HG02852 (cell line): ENCODE measurements at regions not wholly inside any gene's neighbourhood (a gene's known extent, or its start where the extent isn't known, plus 50 kb on each side); places are given as distances from the start of the nearest gene placed in this dataset.
A peak's percentile ranks its signal among the peaks of the same experiment; 100 is the strongest.
"Not testable (repeated sequence)": the region's sequence is repeated elsewhere in the genome, so short reads cannot be mapped to it uniquely, and the experiment has no call there.

ENCODE experiments used
- ATAC-seq: cut with Tn5 transposase; IDR thresholded peaks from one replicate; pipeline ENCODE4 v1.9.1; 2021; ENCODE audit warnings: mild to moderate bottlenecking, moderate library complexity; ENCODE audit not compliant: unreplicated experiment

DNA sequence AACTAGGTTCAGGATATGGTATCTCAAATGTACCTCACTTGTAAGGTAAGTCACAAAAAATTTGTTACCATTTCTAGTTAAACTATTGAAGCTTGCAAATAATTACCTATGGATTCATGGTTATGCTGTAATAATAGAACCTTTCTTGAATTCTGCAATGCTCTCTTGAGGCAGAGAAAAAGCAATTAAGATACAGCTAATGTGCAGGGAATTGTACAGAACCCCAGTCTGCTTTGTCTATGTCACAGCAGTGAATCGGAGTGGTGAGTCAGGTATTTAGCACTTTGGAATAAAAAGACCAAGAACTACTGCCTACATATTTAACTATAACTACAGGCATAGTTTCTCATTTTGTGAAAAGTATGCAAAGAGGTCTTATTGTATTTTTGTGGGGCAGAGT lies 228.7 kb upstream of the GOT2 start:
- ATAC-seq = no peak

DNA sequence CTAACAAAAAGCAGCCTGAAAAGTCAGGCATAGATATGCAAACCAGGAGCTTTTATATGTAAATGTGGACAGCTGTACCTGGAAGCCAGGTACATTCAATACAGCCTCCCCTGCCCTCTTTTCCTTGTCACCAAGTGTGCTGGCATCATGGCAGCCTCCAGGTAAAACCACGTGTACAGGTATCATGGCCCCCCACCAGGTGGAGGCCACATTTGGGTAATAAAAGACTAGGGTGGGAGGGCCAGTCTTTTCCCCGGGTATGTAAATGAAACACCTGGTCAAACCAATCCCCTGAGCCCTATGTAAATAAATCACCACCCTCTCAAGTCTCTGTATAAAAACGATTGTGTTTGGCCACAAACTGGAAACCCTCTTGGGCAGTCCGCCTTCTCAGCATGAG lies 226.4 kb upstream of the GOT2 start:
- ATAC-seq = no peak

DNA sequence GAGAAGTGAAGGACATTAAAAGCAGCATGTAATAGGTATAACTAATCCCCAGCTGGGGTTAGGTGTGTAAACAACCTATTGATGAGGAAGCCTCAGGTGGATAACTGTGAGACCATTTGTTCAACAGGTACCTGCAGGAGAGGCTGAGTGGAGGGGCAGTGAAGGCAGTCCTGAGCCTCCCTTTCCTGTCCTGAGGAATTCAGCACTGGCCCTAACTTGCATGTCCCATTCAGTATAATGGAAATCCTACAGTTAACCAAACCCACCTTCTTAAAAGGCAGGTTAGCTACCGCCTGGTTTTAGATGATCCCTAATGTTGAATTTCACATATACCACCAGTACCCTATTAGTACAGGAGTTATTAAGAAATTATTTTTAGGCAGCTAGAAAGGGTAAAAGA lies 225.9 kb upstream of the GOT2 start:
- ATAC-seq = no peak

DNA sequence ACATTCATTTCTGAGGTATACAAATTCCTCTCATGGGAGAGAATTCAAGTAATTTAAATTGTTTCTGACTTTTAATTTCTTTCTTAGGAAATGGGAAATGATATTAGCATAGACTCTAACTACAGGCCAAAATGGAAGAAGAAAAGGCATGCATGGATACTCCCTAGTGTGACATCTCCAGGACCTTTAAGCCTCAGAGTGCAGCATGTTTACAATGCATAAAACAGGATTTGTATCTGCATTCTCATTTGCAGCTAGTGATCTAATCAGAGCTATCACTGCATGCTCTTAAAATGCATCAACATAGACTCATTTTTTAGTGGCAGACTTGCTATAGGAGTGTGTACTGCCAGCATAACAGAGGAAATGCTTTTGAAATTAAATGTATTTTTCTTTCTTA lies 224.6 kb upstream of the GOT2 start:
- no peak for ATAC-seq

DNA sequence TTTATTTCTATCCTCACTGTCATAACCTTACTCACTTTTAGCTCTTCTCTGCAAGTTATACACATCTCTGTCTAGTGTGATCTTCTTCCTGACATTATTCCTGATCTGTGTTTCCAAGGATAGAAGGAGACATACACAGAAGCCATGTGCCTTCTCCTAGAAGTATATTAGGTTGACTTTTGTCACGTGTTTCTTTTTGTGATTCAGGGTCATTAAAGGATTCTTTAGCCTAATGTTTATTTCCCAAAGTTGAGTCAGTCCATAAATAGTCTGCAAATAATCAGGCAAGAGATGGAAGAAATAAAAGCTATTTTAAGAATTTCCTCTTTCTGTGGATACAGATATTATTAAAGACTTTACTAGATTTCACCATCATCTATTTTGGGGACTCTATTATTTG lies 214.1 kb upstream of the GOT2 start:
- no peak for ATAC-seq

DNA sequence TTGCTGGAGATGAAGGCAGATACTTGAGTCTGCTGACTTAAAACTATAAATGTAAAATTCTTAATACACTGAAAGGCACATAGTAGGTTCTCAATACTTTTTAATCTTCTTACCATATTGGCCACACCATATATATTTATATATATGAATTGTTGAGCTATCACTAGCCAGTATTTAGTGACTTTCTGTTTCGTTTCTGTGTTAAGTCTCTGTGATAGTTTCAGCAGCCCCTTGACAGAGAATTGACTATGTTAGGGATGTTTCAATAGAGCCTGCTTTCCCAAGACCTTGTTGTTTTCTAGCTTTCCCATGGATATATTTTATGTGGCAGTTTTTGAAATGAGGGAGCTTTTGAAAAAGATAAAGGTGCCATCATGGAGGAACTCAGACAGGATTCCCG lies 206.5 kb upstream of the GOT2 start:
- peak; percentile 53 for ATAC-seq

DNA sequence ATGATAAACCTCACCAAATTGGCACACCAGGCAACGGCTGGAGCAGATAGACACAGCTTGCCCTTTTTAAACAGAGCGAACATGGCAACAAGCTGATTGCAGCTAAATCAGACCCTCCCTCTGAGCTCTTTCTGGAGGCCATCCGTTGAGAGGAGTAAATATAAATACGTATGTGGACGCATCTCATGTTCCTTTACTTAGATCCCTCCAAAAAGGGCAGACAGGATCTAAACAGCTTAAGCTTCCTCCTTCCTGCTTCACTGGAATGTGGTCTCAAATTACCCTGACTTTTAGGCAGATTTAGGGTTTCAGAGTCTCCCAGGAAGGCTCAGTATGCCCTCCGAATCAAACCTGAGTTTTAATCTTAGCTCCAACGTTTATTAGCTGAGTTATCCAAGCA lies 204.7 kb upstream of the GOT2 start:
- ATAC-seq = no peak

DNA sequence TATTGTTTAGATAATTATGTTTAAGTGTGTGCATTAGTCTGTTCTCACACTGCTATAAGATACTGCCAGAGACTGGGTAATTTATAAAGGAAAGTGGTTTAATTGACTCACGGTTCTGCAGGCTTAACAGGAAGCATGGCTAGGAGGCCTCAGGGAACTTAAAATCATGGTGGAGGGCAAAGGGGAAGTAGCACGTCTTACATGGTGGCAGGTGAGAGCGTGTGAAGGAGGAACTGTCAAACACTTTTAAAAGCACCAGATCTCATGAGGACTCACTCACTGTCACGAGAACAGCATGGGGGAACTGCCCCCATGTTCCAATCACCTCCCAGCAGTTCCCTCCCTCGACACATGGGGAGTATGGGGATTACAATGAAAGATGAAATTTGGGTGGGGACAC lies 203.5 kb upstream of the GOT2 start:
- ATAC-seq = no peak

DNA sequence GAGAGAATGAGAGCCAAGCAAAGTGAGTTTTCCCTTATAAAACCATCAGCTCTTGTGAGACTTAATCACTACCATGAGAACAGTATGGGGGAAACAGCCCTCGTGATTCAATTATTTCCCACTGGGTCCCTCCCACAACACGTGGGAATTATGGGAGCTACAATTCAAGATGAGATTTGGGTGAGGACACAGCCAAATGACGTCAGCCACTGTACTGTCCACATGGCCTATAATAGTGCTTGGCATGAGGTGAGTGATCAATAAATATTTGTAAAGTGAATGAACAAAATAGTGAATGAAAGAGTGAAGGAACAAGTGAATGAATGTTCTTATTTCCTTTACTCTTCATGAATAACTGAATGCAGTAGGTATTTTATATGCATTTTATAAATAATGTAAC lies 199.1 kb upstream of the GOT2 start:
- ATAC-seq = no peak

DNA sequence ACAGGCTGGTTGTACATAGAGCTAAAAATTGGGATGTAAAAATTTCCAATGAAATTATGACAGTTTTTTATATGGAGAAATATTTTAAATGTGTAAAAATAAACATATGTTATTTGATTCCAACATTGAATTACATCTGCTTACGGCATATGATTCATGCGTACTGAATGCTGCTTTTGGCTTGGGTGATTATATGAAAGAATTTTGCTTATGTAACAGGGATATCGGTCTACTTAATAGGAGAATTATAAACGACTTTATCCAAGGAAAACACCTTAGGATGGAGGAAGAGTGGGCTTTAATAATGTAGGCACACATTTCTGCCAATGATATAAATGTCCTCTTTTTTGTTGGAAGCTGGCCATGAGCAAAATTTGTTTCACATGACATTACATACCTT lies 197.3 kb upstream of the GOT2 start:
- ATAC-seq = no peak

DNA sequence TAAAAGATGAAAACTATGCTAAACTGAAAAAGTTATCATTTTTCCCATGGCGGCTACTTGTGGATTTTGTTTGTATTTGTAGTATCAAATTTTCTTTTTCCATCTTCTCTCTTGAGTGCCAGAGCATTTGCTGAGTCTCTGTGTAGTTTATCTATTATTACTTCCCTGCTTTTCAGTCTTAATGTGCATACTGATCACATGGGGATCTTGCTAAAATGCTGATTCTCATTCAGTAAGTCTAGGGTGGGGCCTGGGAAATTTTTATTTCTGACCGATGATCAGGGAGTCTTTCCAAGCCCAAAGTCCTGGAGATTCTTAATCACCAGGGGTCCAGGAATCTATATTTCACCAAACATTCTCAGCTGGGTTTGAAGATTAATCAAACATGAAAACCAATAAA lies 189.0 kb upstream of the GOT2 start:
- no peak for ATAC-seq

DNA sequence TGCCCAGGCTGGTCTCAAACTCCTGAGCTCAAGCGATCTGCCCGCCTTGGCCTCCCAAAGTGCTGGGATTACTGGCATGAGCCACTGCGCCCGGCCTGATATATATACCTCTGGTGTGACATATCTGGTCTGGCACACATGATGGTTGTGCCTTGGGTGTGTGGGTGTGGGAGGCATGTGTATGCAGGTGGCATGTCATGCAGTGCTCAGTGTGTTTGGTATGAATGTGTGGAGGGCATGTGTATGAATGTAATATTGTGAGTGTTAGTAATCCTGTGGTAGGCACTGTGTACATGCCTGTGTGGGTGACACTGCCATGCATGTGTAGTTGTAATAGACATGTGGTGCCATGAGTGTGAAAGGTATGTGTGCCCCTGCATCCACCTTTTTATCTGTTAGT lies 179.3 kb upstream of the GOT2 start:
- ATAC-seq = no peak

DNA sequence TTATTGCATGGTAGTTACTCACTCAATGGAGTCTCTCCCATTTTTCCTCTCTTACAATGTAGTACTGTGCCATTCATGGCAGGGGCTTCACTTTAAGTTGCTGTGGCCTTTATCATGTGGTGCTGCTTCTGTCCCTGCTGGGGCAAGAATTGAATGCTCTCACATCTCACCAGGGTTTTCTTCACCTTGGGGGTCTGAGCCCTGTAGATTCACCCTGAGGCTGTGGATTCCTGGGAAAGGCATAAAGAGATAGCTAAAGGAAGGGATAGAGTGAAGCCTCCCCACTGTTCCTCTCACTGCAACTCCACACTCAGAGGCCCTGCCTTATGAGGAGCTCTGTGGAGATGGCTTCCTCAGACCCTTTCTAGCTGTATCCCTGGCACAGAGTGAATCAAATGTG lies 178.5 kb upstream of the GOT2 start:
- ATAC-seq = no peak

DNA sequence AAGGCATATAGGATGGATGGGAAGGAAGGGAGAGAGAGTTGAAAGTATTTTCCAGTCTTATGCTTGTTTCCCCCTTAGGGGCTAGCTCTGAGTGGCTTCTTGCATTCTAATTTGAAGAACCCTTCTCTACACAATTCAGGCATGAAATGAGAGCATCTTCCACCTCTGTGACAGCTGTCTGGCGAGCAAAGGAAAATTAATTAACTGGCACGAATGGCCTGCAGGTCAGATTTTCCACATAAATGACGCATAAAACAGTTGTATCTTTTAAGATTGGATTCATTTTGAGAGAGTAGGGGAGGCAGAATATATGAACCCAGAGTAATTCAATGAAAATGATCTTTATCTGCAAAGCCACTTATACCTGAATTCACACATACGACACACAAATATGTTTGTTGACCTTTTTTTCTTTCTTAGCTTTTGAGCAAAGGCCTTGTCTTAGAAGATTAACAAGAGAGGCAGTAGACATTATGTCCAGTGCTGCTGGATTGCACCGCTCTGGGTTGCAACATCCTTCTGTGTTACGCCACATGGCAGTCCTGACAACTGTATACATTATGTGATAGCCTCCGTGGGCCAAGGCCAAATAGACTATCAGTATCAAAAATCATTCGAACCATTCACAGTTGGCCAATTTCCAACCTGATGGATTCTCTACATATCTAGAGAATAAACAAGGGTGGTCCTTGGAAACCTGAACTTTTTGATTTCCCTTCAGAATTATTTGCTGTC lies 173.0 kb upstream of the GOT2 start:
- ATAC-seq = no peak

DNA sequence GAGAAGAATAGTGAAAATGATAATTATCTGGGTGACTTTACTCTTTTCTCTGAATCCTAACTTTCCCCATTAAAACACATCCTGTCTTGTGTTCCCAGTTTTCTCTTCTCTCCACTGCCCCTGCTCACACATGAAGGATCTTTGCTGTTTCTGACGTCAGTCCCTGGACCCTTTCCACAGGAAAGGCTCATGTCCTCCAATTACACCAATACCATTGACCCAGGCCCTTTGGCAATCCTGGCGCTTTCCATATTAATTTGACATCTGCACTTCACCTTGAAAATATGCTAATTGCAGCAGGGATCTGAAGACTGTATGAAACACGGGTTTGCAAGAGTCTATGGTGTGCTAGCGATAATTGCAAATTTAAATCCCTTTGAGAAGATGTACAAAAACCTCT lies 170.2 kb upstream of the GOT2 start:
- ATAC-seq = no peak

DNA sequence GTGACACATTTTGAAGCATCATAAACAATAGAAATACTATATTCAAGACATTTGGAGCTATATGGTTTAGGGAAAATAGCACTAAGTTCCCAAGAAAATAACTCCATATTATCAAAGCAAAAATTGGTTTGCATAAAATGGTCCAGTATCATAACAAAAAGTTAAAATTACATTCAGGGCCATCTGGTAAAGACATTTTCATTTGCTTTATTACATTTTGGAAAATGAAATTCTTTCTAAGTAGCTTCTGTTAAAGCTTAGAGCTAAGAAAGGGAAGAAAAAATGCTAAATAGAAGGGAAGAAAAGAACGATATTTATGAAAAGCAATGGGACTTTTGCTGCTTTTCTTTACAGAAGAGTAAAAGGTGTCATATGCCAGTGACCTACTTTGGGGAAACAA lies 155.4 kb upstream of the GOT2 start:
- no peak for ATAC-seq

DNA sequence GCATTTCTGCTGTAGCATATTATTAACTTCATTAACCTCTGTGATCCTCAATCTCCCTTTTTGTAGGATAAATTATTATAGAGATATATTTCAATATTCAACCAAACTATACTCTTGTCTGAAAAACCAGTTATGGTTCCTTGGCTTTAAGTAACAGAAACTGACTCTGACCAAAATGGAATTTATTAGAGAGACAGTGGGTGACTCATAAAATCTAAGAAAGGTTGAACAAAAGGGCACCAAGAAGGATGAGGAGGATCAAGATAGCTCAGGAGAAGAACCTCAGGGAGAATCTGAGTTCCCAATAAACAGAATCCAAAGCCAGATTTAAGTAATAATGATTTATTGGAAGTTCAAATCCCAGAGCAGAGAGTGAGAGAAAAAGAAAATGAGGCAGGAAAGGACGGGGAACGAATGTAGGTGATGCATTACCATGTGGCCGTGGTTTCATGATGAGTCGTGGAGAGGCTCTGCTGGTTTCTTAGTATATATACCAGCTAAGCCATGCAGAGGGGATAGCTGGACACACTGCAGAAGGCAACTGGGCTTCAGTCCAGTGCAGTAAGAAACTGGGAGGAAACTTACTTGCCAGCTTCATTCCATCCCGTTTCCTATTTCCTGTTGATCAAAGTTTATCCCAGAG lies 151.5 kb upstream of the GOT2 start:
- peak; percentile 51 for ATAC-seq

DNA sequence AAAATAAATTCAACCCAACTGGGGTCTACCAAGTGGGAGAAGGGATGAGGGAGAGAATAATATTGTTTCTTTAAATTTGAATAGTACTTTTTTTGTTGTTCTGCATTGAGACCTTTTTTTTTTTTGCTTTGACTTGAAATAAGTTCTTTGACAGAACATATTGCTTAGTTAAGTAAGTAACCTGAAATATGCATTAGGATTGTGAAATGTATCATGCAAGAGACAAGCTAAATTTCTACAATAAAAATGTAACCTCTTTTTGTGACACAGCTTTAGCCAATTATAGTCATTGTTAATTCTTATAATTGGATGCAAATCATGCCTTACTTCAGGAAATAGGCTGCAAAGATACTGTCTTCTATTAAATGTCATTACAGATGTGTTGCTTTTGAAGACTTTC lies 150.0 kb upstream of the GOT2 start:
- ATAC-seq = no peak

DNA sequence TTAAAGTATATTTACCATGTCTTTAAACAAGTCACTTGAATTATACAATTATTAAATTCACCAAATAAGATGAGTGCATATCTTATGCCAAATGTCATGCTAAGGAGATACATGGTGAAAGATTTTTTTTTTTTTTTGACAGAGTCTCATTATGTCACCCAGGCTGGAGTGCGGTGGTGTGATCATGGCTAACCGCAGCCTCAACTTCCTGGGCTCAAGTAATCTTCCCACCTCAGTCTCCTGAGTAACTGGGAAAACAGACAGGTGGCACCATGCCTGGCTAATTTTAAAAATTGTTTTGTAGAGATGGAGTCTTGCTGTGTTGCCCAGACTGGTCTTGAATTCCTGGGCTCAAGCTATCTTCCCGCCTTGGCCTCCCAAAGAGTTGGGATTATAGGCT lies 149.0 kb upstream of the GOT2 start:
- no peak for ATAC-seq

DNA sequence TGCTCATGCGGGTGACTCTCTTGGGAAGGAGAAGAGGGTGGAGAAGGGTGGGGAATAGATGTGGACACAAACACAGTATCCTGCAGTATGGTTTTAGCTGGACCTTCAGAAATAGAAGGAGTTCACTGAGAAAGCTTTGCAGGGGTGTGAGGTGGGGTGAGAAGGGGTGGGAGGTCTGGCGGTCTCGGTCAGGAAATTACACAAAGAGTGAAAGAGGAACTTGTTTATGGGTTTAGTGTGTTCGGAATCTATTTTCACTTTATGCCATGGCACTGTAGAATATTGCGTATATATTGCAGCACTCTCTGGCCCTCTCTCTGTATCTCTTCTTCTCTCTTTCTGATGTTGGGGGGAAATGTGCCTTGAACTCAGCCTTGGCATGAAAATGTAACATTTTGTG lies 148.2 kb upstream of the GOT2 start:
- peak; percentile 94 for ATAC-seq

DNA sequence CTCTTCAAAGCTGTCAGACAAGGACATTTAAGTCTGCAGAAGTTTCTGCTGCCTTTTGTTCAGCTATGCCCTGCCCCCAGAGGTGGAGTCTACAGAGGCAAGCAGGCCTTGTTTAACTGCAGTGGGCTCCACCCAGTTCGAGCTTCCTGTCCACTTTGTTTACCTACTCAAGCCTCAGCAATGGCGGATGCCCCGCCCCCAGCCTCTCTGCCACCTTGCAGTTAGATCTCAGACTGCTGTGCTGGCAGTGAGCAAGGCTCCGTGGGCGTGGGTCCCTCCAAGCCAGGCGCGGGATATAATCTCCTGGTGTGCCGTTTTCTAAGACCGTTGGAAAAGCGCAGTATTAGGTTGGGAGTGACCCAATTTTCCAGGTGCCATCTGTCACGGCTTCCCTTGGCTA lies 144.5 kb upstream of the GOT2 start:
- ATAC-seq = not testable (repeated sequence)

DNA sequence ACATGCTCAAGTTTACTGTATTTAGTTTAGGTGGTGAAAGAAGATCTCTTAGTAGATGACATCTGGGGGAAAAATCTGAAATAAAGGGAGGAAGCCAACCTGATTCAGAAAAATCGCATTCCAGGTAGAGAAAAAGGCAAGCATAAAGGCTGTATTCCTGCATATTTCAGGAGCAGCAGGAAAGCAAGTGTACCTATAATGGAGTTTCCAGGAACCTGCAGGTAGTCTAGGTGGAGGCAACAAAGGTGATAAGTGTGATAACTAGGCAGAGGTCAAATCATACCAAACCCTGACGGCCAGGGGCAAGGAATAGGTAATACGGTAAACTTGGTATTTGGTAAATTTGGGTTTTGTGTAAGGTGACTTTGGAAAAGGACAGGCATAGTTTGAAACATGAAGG lies 132.8 kb upstream of the GOT2 start:
- no peak for ATAC-seq

DNA sequence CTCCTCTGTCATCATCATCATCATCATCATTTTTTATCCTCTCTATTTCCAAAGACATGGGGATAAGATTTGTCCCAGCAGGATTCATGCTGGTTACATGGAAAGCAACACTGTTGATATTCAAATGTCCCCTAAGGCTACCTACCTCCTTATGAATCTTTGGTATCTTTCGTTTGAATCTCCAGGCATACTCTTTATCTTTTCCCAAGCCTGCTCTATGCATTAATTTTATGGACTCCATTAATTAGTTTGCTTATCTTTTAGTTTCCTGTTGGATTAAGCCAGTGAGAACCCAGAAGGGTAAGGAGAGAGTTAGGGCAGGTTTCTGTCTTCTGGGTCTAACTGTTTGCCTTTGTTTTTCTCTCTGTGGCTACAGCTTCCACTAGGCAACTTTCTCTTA lies 129.6 kb upstream of the GOT2 start:
- ATAC-seq = no peak
